Prostate gland (tissue), 2 donors: ENCODE measurements at regions not wholly inside any gene's neighbourhood (a gene's known extent, or its start where the extent isn't known, plus 50 kb on each side); places are given as distances from the start of the nearest gene placed in this dataset.

Experiments
- CTCF ChIP-seq, 4 experiments: fragments of 200-600 bp in 2 of 4; fragments of 450-650 bp in 2 of 4; sonication (generic) in 2 of 4; IDR thresholded peaks; 1 replicate in 3 of 4; 2 replicates in 1 of 4; pipeline ENCODE4 v1.5.1; 2016 to 2019; ENCODE audit warnings: antibody characterized with exemption in 4 of 4, mild to moderate bottlenecking in 2 of 4, moderate library complexity in 2 of 4
- POLR2A ChIP-seq: fragments of 450-650 bp; IDR thresholded peaks from one replicate; pipeline ENCODE4 v1.6.1; 2016; ENCODE audit warnings: antibody characterized with exemption, mild to moderate bottlenecking
- POLR2AphosphoS5 ChIP-seq: sonication (generic); formaldehyde crosslinking; IDR thresholded peaks from one replicate; pipeline ENCODE4 v1.6.1; 2017; ENCODE audit warnings: antibody characterized with exemption

GRCh38 chr11:47911149-47911548 lies 63.0 kb upstream of the NUP160 start:
- TF ChIP-seq CTCF (IDR thresholded peaks at IDR 0.05), result no peak
- no peak for TF ChIP-seq POLR2AphosphoS5
- TF ChIP-seq POLR2A, result no peak
